Activated CD4-positive, alpha-beta memory T cell treated with anti-CD3 and anti-CD28 coated beads, Interleukin-2, amount 10 ng/mL, durations not matched to agents 7 days and 5 days (primary cell): ENCODE measurements at regions not wholly inside any gene's neighbourhood (a gene's known extent, or its start where the extent isn't known, plus 50 kb on each side); places are given as distances from the start of the nearest gene placed in this dataset.

Experiments
- CTCF ChIA-PET: fragments of 350-600 bp; sonication (Branson Sonifier 250); formaldehyde crosslinking; loops from one replicate; lab custom pipeline; 2021; ENCODE audit warnings: antibody characterized with exemption, inconsistent platforms; lab: Charles Lee
- POLR2A ChIA-PET: fragments of 350-600 bp; sonication (Branson Sonifier 250); formaldehyde crosslinking; loops from one replicate; lab custom pipeline; 2021; ENCODE audit warnings: antibody characterized with exemption; lab: Charles Lee
- DNase-seq: peaks from one replicate; pipeline ENCODE4 v3.0.0-alpha.2; 2020
- H3K27ac Mint-ChIP-seq: one replicate; pipeline ENCODE4 v1.8.0; 2021; ENCODE audit warnings: mild to moderate bottlenecking, mixed read lengths
- H3K27me3 Mint-ChIP-seq: one replicate; pipeline ENCODE4 v1.8.0; 2021; ENCODE audit warnings: mixed read lengths
- H3K36me3 Mint-ChIP-seq: one replicate; pipeline ENCODE4 v1.8.0; 2021; ENCODE audit warnings: low read depth, mixed read lengths
- H3K4me1 Mint-ChIP-seq: one replicate; pipeline ENCODE4 v1.8.0; 2021; ENCODE audit warnings: mixed read lengths
- H3K4me3 Mint-ChIP-seq: one replicate; pipeline ENCODE4 v1.8.0; 2021; ENCODE audit warnings: mild to moderate bottlenecking, mixed read lengths
- H3K9me3 Mint-ChIP-seq: one replicate; pipeline ENCODE4 v1.8.0; 2021; ENCODE audit warnings: mixed read lengths

- H3K4me3 Mint-ChIP-seq: no peak overlapping the region
- H3K27me3 Mint-ChIP-seq: peaks cover 29% of the 10 kb centered on the region
Measured at GRCh38 chr6:170018936-170019817, 267.8 kb downstream of the ERMARD start.

DNA sequence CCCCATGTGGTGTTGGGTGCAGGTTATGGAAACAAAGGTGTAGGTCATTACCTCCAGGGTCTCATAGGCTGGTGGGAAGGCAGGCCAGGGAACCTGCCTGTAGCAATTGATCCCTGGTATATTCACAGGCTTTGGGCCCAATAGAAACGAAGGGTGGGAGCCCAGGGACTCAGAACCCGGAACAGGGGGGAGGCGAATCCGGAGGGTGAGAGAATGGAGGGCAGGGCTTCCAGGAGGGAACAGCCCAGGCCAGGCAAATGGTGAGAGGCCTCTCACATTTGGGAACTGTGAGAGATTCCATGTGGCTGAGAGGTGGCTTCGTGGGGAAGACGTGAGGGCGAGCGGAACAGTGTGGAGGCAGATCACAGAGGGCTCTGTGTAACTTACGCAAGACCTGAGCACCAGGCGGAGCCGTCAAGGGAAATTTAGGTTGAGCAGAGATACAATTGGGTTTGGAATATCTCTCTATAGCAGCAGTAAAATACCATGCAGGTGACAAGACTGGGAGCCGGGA is 267.1 kb downstream of the ERMARD start:
- no peak overlapping the region for H3K4me3 Mint-ChIP-seq
- H3K4me1 Mint-ChIP-seq: peaks cover 7% of the 10 kb centered on the region

More at GRCh38 chr6:170018936-170019817, 267.8 kb downstream of the ERMARD start:
- CTCF ChIA-PET: no interaction called here
- DNase-seq: no peak
- Mint-ChIP-seq H3K27ac (no peak overlapping the region), H3K36me3 (no peaks in the 10 kb centered on the region), H3K9me3 (no peaks in the 10 kb centered on the region), H3K4me1 (peaks cover 7% of the 10 kb centered on the region)
- POLR2A ChIA-PET: no interaction called here

GRCh38 chr6:170017603-170018320 is 266.3 kb downstream of the ERMARD start:
- no peak overlapping the region for H3K27ac Mint-ChIP-seq
- no peaks in the 10 kb centered on the region for H3K36me3 Mint-ChIP-seq
- no peak overlapping the region for H3K4me3 Mint-ChIP-seq
- ChIA-PET CTCF (interaction anchor here (0.7 kb wide), 1 partner anchor 68 kb away, joined by 3 read pairs; no protein-coding TSS in a partner anchor), POLR2A (interaction anchor here (1.1 kb wide), 1 partner anchor 23 kb away, joined by 3 read pairs; no protein-coding TSS in a partner anchor)
- no peak for DNase-seq
- H3K27me3 Mint-ChIP-seq: peaks cover 41% of the 10 kb centered on the region
- peaks cover 7% of the 10 kb centered on the region for H3K4me1 Mint-ChIP-seq
- no peaks in the 10 kb centered on the region for H3K9me3 Mint-ChIP-seq

More for the DNA sequence above, 267.1 kb downstream of the ERMARD start:
- Mint-ChIP-seq H3K36me3 (no peaks in the 10 kb centered on the region), H3K9me3 (no peaks in the 10 kb centered on the region), H3K27ac (no peak overlapping the region), H3K27me3 (peaks cover 35% of the 10 kb centered on the region)
- CTCF ChIA-PET: no interaction called here
- POLR2A ChIA-PET: no interaction called here
- DNase-seq: no peak

DNA sequence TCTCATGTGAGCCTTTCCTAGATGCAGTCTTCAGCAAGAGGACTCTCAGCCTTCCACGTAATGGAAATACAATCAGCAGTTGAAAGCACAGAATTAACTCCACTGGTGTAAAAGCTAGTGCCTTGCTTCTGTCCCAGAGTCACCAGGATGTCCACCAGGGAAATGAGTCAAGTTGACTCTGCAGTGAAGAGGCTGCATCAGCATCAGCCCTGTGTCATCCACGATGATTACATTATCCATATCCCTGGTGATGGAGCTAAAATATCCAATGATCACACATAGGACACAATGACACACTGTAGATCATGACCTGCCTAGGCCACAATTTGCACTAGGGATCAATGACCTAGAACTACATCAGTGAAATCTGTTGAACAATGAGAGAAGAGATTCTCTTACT is 262.4 kb downstream of the ERMARD start:
- CTCF ChIA-PET: no interaction called here
- H3K27ac Mint-ChIP-seq: no peak overlapping the region
- POLR2A ChIA-PET: no interaction called here
- no peak for DNase-seq
- no peaks in the 10 kb centered on the region for H3K36me3 Mint-ChIP-seq
- H3K4me3 Mint-ChIP-seq: no peak overlapping the region
- H3K4me1 Mint-ChIP-seq: peaks cover 7% of the 10 kb centered on the region
- H3K9me3 Mint-ChIP-seq: no peaks in the 10 kb centered on the region
- peaks cover 54% of the 10 kb centered on the region for H3K27me3 Mint-ChIP-seq

DNA sequence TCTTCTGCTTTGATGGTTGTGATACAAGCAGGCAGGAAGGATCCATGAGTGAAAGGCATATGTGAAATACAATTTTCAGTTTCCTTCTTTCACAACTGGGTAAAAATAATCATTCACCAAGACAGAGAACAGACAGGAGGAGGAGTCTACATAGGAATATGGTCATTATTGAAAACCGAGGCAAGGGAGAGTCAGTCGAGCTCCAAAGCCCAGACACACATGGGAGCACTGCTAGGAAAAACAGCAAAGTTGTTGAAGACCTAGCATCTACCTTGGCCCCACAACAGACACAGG is 260.6 kb downstream of the ERMARD start:
- Mint-ChIP-seq H3K27ac (no peak overlapping the region), H3K36me3 (no peaks in the 10 kb centered on the region), H3K4me3 (no peak overlapping the region), H3K27me3 (peaks cover 36% of the 10 kb centered on the region), H3K9me3 (no peaks in the 10 kb centered on the region), H3K4me1 (no peaks in the 10 kb centered on the region)
- DNase-seq: no peak
- POLR2A ChIA-PET: no interaction called here
- CTCF ChIA-PET: no interaction called here

DNA sequence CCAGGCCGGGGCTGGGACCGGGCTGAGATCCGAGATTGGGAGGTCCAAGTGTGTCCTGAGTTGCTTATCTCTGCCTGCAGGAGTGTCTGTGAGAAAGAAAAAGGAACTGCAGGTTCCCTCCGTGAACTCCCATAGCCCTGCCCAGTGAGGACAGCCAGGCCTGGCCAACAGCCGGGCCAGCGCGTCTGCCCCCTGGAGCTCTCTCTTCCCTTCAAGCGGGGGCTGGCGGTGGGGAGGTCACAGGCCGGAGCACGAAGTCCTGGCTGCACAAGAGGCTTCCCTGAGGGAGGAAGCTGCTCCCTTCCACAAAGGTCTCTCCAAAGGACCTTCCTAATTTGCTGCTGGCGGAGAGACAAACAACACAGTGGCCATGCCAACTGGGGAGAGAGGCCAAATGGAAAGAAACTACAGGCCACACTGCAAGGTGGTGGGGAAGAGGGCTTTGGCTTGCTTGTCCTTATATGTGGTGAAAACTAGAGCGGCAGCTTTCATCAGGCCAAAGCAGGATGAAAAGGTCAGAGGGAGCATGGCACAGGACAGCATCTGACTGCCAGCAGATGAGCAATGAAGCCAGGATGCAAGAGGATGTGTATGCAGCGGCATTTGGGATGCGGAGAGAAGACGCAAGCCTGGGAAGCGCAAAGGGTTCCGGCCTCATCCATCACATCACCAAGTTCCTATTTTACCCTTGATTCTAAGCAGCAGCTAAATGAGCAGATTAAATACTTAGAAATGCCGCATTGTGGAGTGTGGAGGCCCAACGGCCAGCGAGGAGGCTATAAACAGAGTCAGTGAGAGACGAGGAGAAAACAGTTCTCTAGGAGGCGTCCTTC is 260.0 kb downstream of the ERMARD start:
- no peaks in the 10 kb centered on the region for H3K36me3 Mint-ChIP-seq
- H3K27me3 Mint-ChIP-seq: peaks cover 34% of the 10 kb centered on the region
- POLR2A ChIA-PET: no interaction called here
- CTCF ChIA-PET: no interaction called here
- no peak overlapping the region for H3K4me3 Mint-ChIP-seq
- H3K4me1 Mint-ChIP-seq: no peaks in the 10 kb centered on the region
- H3K27ac Mint-ChIP-seq: no peak overlapping the region
- no peak for DNase-seq
- H3K9me3 Mint-ChIP-seq: no peaks in the 10 kb centered on the region

DNA sequence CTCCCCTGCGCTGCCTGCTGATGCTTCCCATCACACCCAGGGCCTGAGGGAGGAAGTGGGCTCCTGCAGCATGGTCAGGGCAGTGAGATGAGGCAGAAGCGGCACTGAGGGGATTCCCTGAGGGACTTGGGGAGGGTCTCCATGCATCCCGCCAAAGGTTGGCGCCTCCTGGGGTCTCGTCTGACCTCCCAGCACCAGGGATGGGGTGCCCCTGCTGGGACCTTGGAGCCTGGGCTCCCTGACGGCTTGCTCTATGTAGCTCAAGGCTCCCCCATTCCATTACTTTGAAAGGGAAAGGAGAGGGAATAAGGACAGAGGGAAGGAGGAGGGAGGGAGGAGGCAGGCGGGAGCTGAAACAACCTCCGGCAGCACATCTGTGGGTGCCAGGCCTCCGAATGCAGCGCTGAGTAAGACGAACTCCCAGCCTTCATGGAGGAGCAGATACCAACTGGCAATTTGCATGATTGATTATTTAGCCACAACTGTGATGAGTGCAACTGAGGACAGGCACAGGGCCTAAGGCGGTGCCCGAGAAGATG is 259.3 kb downstream of the ERMARD start:
- Mint-ChIP-seq H3K9me3 (no peaks in the 10 kb centered on the region), H3K27ac (no peak overlapping the region), H3K36me3 (no peaks in the 10 kb centered on the region), H3K4me3 (no peak overlapping the region), H3K4me1 (no peaks in the 10 kb centered on the region), H3K27me3 (peaks cover 31% of the 10 kb centered on the region)
- ChIA-PET CTCF (no interaction called here), POLR2A (no interaction called here)
- no peak for DNase-seq

DNA sequence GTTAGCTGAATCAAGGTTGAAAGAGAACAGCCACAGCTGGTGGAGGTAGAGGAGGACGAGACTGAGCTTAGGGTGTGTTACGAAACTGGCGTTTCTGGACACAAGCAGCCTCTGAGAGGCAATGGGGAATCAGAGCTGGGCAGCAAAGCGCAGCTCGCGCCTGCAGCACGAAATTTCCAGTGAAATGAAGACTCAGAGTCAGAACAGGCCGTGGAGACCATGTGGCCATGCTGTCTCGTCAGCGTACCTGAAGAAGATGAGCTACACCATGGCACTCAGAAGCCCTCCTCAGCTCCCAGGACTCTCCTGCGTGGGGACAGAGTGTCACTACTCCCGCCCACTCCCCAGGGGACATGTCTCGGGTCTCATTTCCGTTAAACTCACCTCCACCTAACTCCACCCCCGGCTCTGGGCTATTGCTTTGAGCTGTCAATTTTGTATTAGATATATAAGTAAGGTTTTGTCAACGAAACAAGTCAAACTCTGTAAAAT is 256.9 kb downstream of the ERMARD start:
- peaks cover 18% of the 10 kb centered on the region for H3K27me3 Mint-ChIP-seq
- ChIA-PET POLR2A (no interaction called here), CTCF (no interaction called here)
- peaks cover 13% of the 10 kb centered on the region for H3K9me3 Mint-ChIP-seq
- no peaks in the 10 kb centered on the region for H3K4me1 Mint-ChIP-seq
- peak; percentile 10 for DNase-seq
- H3K27ac Mint-ChIP-seq: no peak overlapping the region
- H3K4me3 Mint-ChIP-seq: no peak overlapping the region
- H3K36me3 Mint-ChIP-seq: peaks cover 5% of the 10 kb centered on the region

- Mint-ChIP-seq H3K9me3 (peaks cover 17% of the 10 kb centered on the region), H3K4me1 (no peaks in the 10 kb centered on the region), H3K4me3 (no peak overlapping the region), H3K27me3 (peaks cover 13% of the 10 kb centered on the region), H3K36me3 (peaks cover 5% of the 10 kb centered on the region), H3K27ac (no peak overlapping the region)
- ChIA-PET POLR2A (no interaction called here), CTCF (no interaction called here)
- DNase-seq: peak; percentile 11
Measured at GRCh38 chr6:170007468-170008293, 256.3 kb downstream of the ERMARD start.

GRCh38 chr6:170006900-170007467 is 255.6 kb downstream of the ERMARD start:
- H3K27me3 Mint-ChIP-seq: peaks cover 9% of the 10 kb centered on the region
- no peak overlapping the region for H3K4me3 Mint-ChIP-seq
- H3K27ac Mint-ChIP-seq: no peak overlapping the region
- no peaks in the 10 kb centered on the region for H3K4me1 Mint-ChIP-seq
- peaks cover 5% of the 10 kb centered on the region for H3K36me3 Mint-ChIP-seq
- H3K9me3 Mint-ChIP-seq: peaks cover 22% of the 10 kb centered on the region
- ChIA-PET CTCF (no interaction called here), POLR2A (no interaction called here)
- DNase-seq: peak; percentile 3

DNA sequence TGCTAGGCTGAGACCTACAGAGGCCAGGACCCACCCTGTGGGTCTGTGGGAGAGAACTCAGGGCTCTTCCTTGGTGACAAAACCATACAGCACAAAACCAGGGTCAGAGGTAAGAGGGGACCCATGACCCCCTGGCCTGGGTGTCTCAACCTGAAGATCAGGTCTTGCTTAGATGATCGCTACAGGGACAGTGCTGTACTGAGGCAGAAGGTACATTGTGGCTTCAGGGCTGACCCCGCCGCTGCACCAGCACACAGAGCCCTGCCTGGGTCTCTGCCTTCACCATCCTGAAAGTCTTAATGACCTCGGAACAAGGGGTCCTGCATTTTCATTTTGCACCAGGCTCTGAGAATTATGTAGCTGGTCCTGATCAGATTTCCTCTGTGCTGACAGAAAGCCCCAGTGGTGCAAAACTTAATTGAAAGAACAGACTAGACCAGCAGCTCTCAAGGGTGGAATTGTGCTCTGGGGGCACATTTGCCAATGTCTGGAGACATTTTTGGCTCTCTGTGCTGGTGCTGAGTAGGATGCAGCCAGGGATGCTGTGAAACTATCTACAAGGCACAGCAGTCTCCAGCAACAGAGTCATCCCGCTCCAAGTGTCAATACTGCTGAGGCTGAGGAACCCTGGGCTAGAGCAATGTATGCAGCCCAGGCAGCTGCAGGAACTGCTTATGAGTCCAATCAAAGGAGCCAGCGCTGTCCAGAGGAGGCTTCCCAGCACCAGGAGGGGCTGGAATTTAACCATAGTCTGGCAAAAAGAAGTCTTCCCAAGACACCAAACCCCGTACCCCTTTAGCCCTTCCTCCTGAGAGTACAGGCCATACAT is 254.9 kb downstream of the ERMARD start:
- Mint-ChIP-seq H3K27me3 (peaks cover 2% of the 10 kb centered on the region), H3K36me3 (peaks cover 5% of the 10 kb centered on the region), H3K27ac (no peak overlapping the region), H3K4me3 (no peak overlapping the region), H3K4me1 (no peaks in the 10 kb centered on the region), H3K9me3 (peaks cover 29% of the 10 kb centered on the region)
- peak; percentile 7 for DNase-seq
- ChIA-PET CTCF (no interaction called here), POLR2A (no interaction called here)
